K562 (cell line): ENCODE measurements at regions not wholly inside any gene's neighbourhood (a gene's known extent, or its start where the extent isn't known, plus 50 kb on each side); places are given as distances from the start of the nearest gene placed in this dataset.

Experiments
- ARID3B ChIP-seq: fragments of 250-450 bp; sonication (Bioruptor Pico); IDR thresholded peaks from 2 replicates; pipeline ENCODE4 v1.4.0; 2020; ENCODE audit warnings: borderline replicate concordance
- CTCF ChIP-seq, 3 experiments: IDR thresholded peaks in 2 of 3; conservative IDR thresholded peaks in 1 of 3; 2 replicates each; pipeline ENCODE4 v1.5.1; 2011 to 2012; ENCODE audit warnings: low read length in 3 of 3, mild to moderate bottlenecking in 3 of 3, control low read depth in 2 of 3, improper control_type of control experiment in 1 of 3, inconsistent platforms in 1 of 3, low read depth in 1 of 3, mixed read lengths in 1 of 3, moderate library complexity in 1 of 3; ENCODE audit not compliant: insufficient read depth in 2 of 3
- EZH2 ChIP-seq: IDR thresholded peaks from 2 replicates; pipeline ENCODE4 v1.6.1; 2012; ENCODE audit warnings: low read depth, mild to moderate bottlenecking, inconsistent platforms, low read length, borderline replicate concordance
- GABPB2 ChIP-seq: fragments of 250-450 bp; sonication (Bioruptor Pico); conservative IDR thresholded peaks from 2 replicates; pipeline ENCODE4 v1.5.1; 2021; ENCODE audit warnings: mild to moderate bottlenecking
- NR2C2 ChIP-seq, 2 experiments: fragments of 200-800 bp in 1 of 2; sonication (Bioruptor generic) in 1 of 2; sonication (generic) in 1 of 2; formaldehyde crosslinking in 1 of 2; IDR thresholded peaks; 2 replicates each; pipeline versions ENCODE4 v1.6.1 to v1.8.0; 2016 to 2022; ENCODE audit warnings: mild to moderate bottlenecking in 1 of 2, missing compliant biosample characterization in 1 of 2, missing genetic modification characterization in 1 of 2, missing genetic modification reagents in 1 of 2
- ZBTB7A ChIP-seq: IDR thresholded peaks from 2 replicates; pipeline ENCODE4 v1.6.1; 2011; ENCODE audit warnings: low read depth, mild to moderate bottlenecking, low read length, moderate library complexity, borderline replicate concordance; ENCODE audit not compliant: control insufficient read depth
- ZFP36 ChIP-seq: fragments of 150-350 bp; IDR thresholded peaks from 2 replicates; pipeline ENCODE4 v1.6.1; 2018; ENCODE audit warnings: low read length, low read depth; ENCODE audit not compliant: partially characterized antibody
- ZNF121 ChIP-seq: sonication (generic); formaldehyde crosslinking; conservative IDR thresholded peaks from 2 replicates; pipeline ENCODE4 v1.8.0; 2022; ENCODE audit warnings: missing genetic modification reagents

- TF ChIP-seq GABPB2 (CRISPR knock-in tag) = no peak
- no peak for TF ChIP-seq ARID3B (CRISPR knock-in tag)
- TF ChIP-seq NR2C2 (CRISPR knock-in tag; IDR thresholded peaks at IDR 0.05) = no peak
- no peak for TF ChIP-seq NR2C2 (tag; IDR thresholded peaks at IDR 0.05)
- no peak for TF ChIP-seq ZBTB7A
- no peak for TF ChIP-seq EZH2
- TF ChIP-seq ZFP36 = no peak
- TF ChIP-seq CTCF (IDR thresholded peaks at IDR 0.05 in 2 of 3, conservative IDR thresholded peaks at IDR 0.05 in 1 of 3; ENCODE audit: insufficient read depth in 2 of 3, low read depth in 1 of 3, low read length in 3 of 3) = no peak
- TF ChIP-seq ZNF121 (CRISPR knock-in tag) = no peak
Measured at GRCh38 chr4:127344071-127344470, 288.7 kb upstream of the INTU start.
